ENCODE measurements at regions not wholly inside any gene's neighbourhood (a gene's known extent, or its start where the extent isn't known, plus 50 kb on each side); places are given as distances from the start of the nearest gene placed in this dataset.

DNA sequence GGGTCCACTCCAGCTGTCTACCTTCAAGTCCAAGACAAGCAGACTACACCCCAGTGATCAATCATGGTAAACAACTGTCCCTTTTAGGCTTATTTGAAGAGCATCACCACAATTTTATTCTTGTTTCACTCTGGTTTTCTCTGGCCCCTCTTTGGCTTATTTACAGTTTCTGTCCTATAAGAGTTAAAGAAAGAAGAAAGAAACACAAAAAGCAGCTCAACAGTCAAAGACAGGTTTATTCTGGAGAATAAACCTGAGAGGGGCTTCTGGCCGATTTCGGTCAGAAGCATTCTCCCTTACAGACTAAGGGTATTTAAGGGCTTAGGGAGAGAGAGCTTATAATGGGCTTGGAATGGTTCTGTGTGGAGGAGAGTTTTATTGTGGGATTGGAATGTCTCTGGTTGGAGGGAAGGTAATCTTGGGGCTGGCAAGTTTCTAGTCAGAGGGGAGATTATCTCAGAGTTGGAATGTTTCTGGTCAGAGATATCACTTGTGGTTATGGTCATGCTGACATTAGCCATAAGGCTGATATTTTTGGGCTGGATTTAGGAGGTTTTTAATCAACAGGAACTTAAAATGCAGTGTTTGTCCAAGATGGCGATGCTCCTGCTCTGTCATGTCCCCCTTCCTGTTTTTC is 161.0 kb downstream of the URB2 start:
- peaks cover 0 to 11% (median 0%) of the 10 kb centered on the region in 5 donors for H3K27me3 ChIP-seq (ENCODE audit: control insufficient read depth in 5 of 5, insufficient read depth in 4 of 5, low read length in 5 of 5)
- H3K9ac ChIP-seq (ENCODE audit: low read length in 5 of 5): no peak overlapping the region
- no peaks in the 10 kb centered on the region for H3K36me3 ChIP-seq (ENCODE audit: control insufficient read depth in 5 of 5, insufficient read depth in 5 of 5, low read length in 5 of 5)
- no peaks in the 10 kb centered on the region for H3K4me1 ChIP-seq (ENCODE audit: control insufficient read depth in 5 of 5, insufficient read depth in 5 of 5, low read length in 5 of 5)
- no peak overlapping the region for H3K27ac ChIP-seq (ENCODE audit: low read depth, low read length)
- H3K9me3 ChIP-seq (ENCODE audit: control insufficient read depth in 5 of 5, low read length in 5 of 5): peaks cover 0 to 8% (median 3%) of the 10 kb centered on the region in 5 donors
- H3K4me3 ChIP-seq (ENCODE audit: low read depth in 1 of 5, low read length in 5 of 5): no peak overlapping the region

DNA sequence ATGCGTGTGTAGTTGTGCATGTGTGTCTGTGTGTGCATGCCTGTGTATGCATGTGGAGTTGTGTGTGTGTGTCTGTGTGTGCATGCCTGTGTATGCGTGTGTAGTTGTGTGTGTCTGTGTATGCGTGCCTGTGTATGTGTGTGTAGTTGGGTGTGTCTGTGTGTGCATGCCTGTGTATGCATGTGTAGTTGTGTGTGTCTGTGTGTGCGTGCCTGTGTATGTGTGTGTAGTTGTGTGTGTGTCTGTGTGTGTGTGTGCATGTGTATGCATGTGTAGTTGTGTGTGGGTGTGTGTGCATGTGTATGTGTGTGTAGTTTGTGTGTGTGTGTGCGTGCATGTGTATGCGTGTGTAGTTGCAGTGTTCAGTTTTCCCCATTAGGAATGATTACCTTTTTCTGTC is 162.0 kb downstream of the URB2 start:
- Histone ChIP-seq H3K27ac (ENCODE audit: low read depth, low read length) (no peak overlapping the region), H3K27me3 (ENCODE audit: control insufficient read depth in 5 of 5, insufficient read depth in 4 of 5, low read length in 5 of 5) (peaks cover 0 to 11% (median 0%) of the 10 kb centered on the region in 5 donors), H3K4me3 (ENCODE audit: low read depth in 1 of 5, low read length in 5 of 5) (no peak overlapping the region), H3K4me1 (ENCODE audit: control insufficient read depth in 5 of 5, insufficient read depth in 5 of 5, low read length in 5 of 5) (no peaks in the 10 kb centered on the region), H3K9me3 (ENCODE audit: control insufficient read depth in 5 of 5, low read length in 5 of 5) (peaks cover 0 to 8% (median 3%) of the 10 kb centered on the region in 5 donors), H3K9ac (ENCODE audit: low read length in 5 of 5) (no peak overlapping the region), H3K36me3 (ENCODE audit: control insufficient read depth in 5 of 5, insufficient read depth in 5 of 5, low read length in 5 of 5) (no peaks in the 10 kb centered on the region)

DNA sequence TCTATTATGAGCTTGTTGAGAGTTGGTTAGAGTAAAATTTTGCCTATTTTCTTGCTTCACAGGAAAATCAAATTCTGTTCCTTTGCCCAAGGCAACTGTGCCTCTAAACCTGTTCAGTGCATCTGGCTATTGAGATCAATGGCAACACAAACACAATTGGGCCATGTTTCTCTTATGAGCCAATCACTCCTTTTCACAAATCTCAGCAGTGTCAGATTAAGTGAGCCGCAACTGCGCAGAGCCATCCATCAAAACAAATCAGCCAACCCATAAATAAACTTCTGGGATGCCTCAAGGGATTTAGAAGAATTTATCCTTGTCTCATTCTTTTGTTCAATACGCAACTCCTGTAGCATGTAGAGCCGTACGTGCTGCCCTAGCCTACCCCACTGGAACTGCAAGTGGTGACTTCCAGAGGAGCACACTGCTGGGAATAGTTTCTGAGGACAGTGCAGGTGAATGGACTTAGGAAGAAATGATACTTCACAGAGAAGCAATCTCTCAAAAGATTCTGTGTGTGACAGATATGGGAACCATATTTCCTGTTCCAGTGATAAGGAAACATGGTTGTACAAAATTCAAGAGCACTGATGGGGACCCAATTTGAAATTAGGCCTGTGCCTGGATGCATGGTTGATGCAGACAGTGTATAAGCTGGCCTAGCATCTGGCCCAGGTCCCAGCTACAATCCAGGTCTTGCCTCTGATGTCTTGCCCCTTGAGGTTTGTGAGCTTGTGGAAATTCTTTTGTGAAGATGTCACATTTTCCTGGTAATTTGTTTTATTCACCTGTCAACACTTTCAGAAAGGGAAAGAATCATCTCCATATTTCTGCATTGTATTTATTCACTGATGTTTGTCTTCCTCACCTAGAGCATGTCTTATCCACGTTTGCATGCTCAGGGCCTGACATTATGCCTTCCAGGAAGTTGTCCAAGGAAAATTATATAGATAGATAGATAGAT is 166.2 kb downstream of the URB2 start:
- H3K4me1 ChIP-seq (ENCODE audit: control insufficient read depth in 5 of 5, insufficient read depth in 5 of 5, low read length in 5 of 5): no peaks in the 10 kb centered on the region
- H3K36me3 ChIP-seq (ENCODE audit: control insufficient read depth in 5 of 5, insufficient read depth in 5 of 5, low read length in 5 of 5): no peaks in the 10 kb centered on the region
- H3K9me3 ChIP-seq (ENCODE audit: control insufficient read depth in 5 of 5, low read length in 5 of 5): peaks cover 0 to 8% (median 3%) of the 10 kb centered on the region in 5 donors
- no peak overlapping the region for H3K27ac ChIP-seq (ENCODE audit: low read depth, low read length)
- H3K27me3 ChIP-seq (ENCODE audit: control insufficient read depth in 5 of 5, insufficient read depth in 4 of 5, low read length in 5 of 5): no peaks in the 10 kb centered on the region
- no peak overlapping the region for H3K9ac ChIP-seq (ENCODE audit: low read length in 5 of 5)
- H3K4me3 ChIP-seq (ENCODE audit: low read depth in 1 of 5, low read length in 5 of 5): no peak overlapping the region

DNA sequence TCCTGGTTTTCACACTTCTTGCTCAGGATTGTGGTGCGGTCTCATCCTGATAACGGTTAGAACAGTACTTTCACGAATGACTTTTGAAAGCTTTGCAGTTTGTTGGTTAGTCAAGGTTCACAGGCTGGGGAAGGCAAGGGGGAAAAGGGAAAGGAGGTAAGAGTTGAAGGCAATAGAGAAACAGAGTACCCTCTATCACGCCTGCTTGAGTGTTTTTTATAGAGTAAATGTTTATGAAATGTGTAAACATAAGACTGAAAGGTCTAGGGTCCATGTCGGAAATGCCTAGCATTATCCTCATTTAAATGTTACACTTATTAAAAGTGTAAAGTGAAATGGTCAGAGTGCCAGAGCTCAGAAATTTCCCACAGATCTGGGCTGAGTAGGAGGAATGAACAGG is 167.4 kb downstream of the URB2 start:
- H3K36me3 ChIP-seq (ENCODE audit: control insufficient read depth in 5 of 5, insufficient read depth in 5 of 5, low read length in 5 of 5): no peaks in the 10 kb centered on the region
- H3K27me3 ChIP-seq (ENCODE audit: control insufficient read depth in 5 of 5, insufficient read depth in 4 of 5, low read length in 5 of 5): no peaks in the 10 kb centered on the region
- H3K27ac ChIP-seq (ENCODE audit: low read depth, low read length): no peak overlapping the region
- H3K9ac ChIP-seq (ENCODE audit: low read length in 5 of 5): no peak overlapping the region
- no peak overlapping the region for H3K4me3 ChIP-seq (ENCODE audit: low read depth in 1 of 5, low read length in 5 of 5)
- H3K4me1 ChIP-seq (ENCODE audit: control insufficient read depth in 5 of 5, insufficient read depth in 5 of 5, low read length in 5 of 5): no peaks in the 10 kb centered on the region
- H3K9me3 ChIP-seq (ENCODE audit: control insufficient read depth in 5 of 5, low read length in 5 of 5): peaks cover 0 to 7% (median 4%) of the 10 kb centered on the region in 5 donors

DNA sequence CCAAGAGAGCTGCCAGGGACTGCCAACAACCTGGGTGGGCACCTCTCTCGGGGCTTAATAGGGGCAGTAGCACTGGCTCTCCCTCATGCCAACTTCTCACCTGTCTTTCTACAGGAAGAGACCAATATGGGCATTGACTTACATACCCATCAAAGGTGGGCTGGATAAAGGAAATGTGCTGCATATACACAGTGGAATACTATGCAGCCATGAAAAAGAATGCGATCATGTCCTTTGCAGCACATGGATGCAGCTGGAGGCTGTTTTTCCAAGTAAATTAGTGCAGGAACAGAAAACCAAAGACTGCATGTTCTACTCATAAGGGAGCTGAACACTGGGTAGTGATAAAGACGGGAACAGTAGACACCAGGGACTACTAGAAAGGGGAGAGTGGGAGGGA is 172.5 kb downstream of the URB2 start:
- Histone ChIP-seq H3K4me3 (ENCODE audit: low read depth in 1 of 5, low read length in 5 of 5) (no peak overlapping the region), H3K4me1 (ENCODE audit: control insufficient read depth in 5 of 5, insufficient read depth in 5 of 5, low read length in 5 of 5) (no peaks in the 10 kb centered on the region), H3K27me3 (ENCODE audit: control insufficient read depth in 5 of 5, insufficient read depth in 4 of 5, low read length in 5 of 5) (no peaks in the 10 kb centered on the region), H3K36me3 (ENCODE audit: control insufficient read depth in 5 of 5, insufficient read depth in 5 of 5, low read length in 5 of 5) (no peaks in the 10 kb centered on the region), H3K9me3 (ENCODE audit: control insufficient read depth in 5 of 5, low read length in 5 of 5) (peaks cover 0 to 9% (median 6%) of the 10 kb centered on the region in 5 donors), H3K27ac (ENCODE audit: low read depth, low read length) (no peak overlapping the region), H3K9ac (ENCODE audit: low read length in 5 of 5) (no peak overlapping the region)

DNA sequence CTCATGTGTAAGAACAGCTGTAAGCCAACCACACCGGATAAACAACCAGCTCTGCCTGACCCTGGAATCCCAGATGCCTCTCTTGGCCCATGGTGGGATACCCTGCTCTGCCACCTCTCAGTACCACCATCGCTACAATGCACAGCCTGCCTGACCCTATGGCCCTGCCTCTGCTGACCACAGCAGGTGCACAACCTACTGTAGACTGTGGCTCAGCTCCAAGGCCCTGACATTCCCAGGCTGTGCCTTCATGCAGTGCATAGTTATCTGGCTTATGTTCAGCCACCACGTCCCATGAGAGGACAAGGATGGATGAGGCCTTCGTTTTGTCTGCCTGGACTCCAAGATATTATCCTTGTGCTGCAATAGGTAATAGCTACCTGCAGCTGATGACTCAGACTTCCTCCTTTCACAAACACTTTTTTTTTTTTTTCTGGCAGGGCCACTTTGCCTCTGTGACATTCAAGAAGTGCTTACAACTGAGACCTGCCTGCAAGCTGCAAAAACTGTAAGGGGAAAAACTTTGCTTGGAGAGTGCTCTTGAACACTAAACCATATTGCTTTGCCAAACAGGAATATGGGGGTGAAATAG is 177.7 kb downstream of the URB2 start:
- Histone ChIP-seq H3K9me3 (ENCODE audit: control insufficient read depth in 5 of 5, low read length in 5 of 5) (peaks cover 0 to 27% (median 17%) of the 10 kb centered on the region in 5 donors), H3K4me3 (ENCODE audit: low read depth in 1 of 5, low read length in 5 of 5) (no peak overlapping the region), H3K9ac (ENCODE audit: low read length in 5 of 5) (no peak overlapping the region), H3K36me3 (ENCODE audit: control insufficient read depth in 5 of 5, insufficient read depth in 5 of 5, low read length in 5 of 5) (no peaks in the 10 kb centered on the region), H3K27ac (ENCODE audit: low read depth, low read length) (no peak overlapping the region), H3K4me1 (ENCODE audit: control insufficient read depth in 5 of 5, insufficient read depth in 5 of 5, low read length in 5 of 5) (no peaks in the 10 kb centered on the region), H3K27me3 (ENCODE audit: control insufficient read depth in 5 of 5, insufficient read depth in 4 of 5, low read length in 5 of 5) (no peaks in the 10 kb centered on the region)

DNA sequence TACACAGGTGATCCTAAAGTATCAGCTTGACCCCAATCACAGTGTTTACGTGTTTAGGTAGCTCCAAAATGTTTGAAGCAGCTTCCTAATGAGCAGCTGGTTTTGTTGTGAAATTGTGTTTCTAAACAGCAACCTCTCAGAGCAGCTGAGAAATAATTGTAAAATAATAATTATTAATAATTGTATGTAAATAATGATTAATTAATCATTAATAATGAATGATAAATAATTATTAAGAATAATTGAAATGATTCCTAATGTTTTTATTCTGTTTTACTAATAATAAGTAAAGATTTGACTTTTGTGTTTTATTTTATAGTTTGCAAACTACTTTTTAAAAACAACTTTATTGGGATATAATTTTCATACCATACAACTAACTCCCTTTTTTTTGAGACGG is 182.2 kb downstream of the URB2 start:
- H3K9me3 ChIP-seq (ENCODE audit: control insufficient read depth in 5 of 5, low read length in 5 of 5): peaks cover 11 to 40% (median 33%) of the 10 kb centered on the region in 5 donors
- no peaks in the 10 kb centered on the region for H3K4me1 ChIP-seq (ENCODE audit: control insufficient read depth in 5 of 5, insufficient read depth in 5 of 5, low read length in 5 of 5)
- H3K4me3 ChIP-seq (ENCODE audit: low read depth in 1 of 5, low read length in 5 of 5): no peak overlapping the region
- no peak overlapping the region for H3K9ac ChIP-seq (ENCODE audit: low read length in 5 of 5)
- H3K36me3 ChIP-seq (ENCODE audit: control insufficient read depth in 5 of 5, insufficient read depth in 5 of 5, low read length in 5 of 5): no peaks in the 10 kb centered on the region
- no peak overlapping the region for H3K27ac ChIP-seq (ENCODE audit: low read depth, low read length)
- no peaks in the 10 kb centered on the region for H3K27me3 ChIP-seq (ENCODE audit: control insufficient read depth in 5 of 5, insufficient read depth in 4 of 5, low read length in 5 of 5)

DNA sequence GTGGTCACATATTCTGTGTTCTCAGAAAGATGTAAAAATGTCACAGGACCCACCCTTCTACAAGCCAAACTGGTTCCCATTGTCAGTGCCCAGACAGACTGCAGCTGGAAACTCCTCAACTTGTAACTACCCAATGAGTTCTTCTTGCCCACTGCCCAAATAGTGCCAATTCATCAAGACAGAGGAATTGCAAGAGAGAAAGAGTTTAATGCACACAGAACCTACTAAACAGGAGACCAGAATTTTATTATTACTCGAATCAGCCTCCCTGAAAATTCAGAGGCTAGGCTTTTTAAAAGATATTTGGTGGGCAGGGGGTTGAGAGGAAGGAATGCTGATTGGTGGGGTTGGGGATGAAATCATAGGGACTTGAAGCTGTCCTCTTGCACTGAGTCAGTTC is 184.1 kb downstream of the URB2 start:
- H3K36me3 ChIP-seq (ENCODE audit: control insufficient read depth in 5 of 5, insufficient read depth in 5 of 5, low read length in 5 of 5): no peaks in the 10 kb centered on the region
- no peaks in the 10 kb centered on the region for H3K4me1 ChIP-seq (ENCODE audit: control insufficient read depth in 5 of 5, insufficient read depth in 5 of 5, low read length in 5 of 5)
- H3K27me3 ChIP-seq (ENCODE audit: control insufficient read depth in 5 of 5, insufficient read depth in 4 of 5, low read length in 5 of 5): no peaks in the 10 kb centered on the region
- peak overlapping the region in 1 of 5 donors; percentile 13 for H3K4me3 ChIP-seq (ENCODE audit: low read depth in 1 of 5, low read length in 5 of 5)
- H3K9ac ChIP-seq (ENCODE audit: low read length in 5 of 5): no peak overlapping the region
- H3K9me3 ChIP-seq (ENCODE audit: control insufficient read depth in 5 of 5, low read length in 5 of 5): peaks cover 11 to 26% (median 19%) of the 10 kb centered on the region in 5 donors
- no peak overlapping the region for H3K27ac ChIP-seq (ENCODE audit: low read depth, low read length)

DNA sequence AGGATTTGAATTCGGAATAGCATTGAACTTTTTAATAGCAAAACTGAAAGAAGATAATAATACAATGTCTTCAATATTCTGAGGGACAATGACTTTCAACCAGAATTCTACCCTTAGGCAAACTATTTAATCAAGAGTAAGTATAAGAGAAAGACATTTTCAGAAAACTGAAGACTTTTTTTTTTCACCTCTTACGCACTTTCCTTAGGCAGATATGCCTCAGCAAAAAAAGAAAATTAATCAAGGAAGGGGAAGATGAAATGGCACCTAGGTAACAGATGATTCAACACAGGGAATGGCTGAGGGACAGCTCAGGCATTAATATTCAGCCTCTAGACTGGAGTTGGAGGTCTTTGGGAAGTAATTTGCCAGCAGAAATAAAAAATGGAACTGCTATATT is 184.9 kb downstream of the URB2 start:
- H3K9me3 ChIP-seq (ENCODE audit: control insufficient read depth in 5 of 5, low read length in 5 of 5): peaks cover 11 to 19% (median 17%) of the 10 kb centered on the region in 5 donors
- H3K9ac ChIP-seq (ENCODE audit: low read length in 5 of 5): no peak overlapping the region

DNA sequence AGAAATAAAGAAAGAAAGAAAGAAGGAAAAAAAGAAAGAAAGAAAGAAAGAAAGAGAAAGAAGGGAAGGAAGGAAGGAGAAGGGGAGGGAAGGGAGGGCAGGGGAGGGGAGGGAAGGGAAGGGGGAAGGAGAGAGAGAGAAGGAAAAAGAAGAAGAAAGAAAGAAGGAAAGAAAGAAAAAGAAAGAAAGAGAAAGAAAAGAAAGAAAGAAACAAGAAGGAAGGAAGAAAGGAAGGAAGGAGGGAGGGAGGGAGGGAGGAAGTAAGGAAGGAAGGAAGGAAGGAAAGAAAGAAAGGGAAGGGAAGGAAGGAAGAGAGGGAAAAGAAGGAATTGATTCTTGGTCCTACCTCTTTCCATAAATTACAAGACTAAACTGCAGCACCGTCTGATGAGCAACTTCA is 186.1 kb downstream of the URB2 start:
- Histone ChIP-seq H3K9me3 (ENCODE audit: control insufficient read depth in 5 of 5, low read length in 5 of 5) (peaks cover 11 to 19% (median 17%) of the 10 kb centered on the region in 5 donors), H3K4me3 (ENCODE audit: low read depth in 1 of 5, low read length in 5 of 5) (no peak overlapping the region), H3K27ac (ENCODE audit: low read depth, low read length) (no peak overlapping the region), H3K9ac (ENCODE audit: low read length in 5 of 5) (no peak overlapping the region), H3K27me3 (ENCODE audit: control insufficient read depth in 5 of 5, insufficient read depth in 4 of 5, low read length in 5 of 5) (peaks cover 0 to 3% (median 0%) of the 10 kb centered on the region in 5 donors), H3K36me3 (ENCODE audit: control insufficient read depth in 5 of 5, insufficient read depth in 5 of 5, low read length in 5 of 5) (no peaks in the 10 kb centered on the region), H3K4me1 (ENCODE audit: control insufficient read depth in 5 of 5, insufficient read depth in 5 of 5, low read length in 5 of 5) (no peaks in the 10 kb centered on the region)

More for the DNA sequence above, 184.9 kb downstream of the URB2 start:
- Histone ChIP-seq H3K27me3 (ENCODE audit: control insufficient read depth in 5 of 5, insufficient read depth in 4 of 5, low read length in 5 of 5) (no peaks in the 10 kb centered on the region), H3K4me1 (ENCODE audit: control insufficient read depth in 5 of 5, insufficient read depth in 5 of 5, low read length in 5 of 5) (no peaks in the 10 kb centered on the region), H3K36me3 (ENCODE audit: control insufficient read depth in 5 of 5, insufficient read depth in 5 of 5, low read length in 5 of 5) (no peaks in the 10 kb centered on the region), H3K27ac (ENCODE audit: low read depth, low read length) (no peak overlapping the region), H3K4me3 (ENCODE audit: low read depth in 1 of 5, low read length in 5 of 5) (no peak overlapping the region)
